ENCODE measurements at regions not wholly inside any gene's neighbourhood (a gene's known extent, or its start where the extent isn't known, plus 50 kb on each side); places are given as distances from the start of the nearest gene placed in this dataset.

DNA sequence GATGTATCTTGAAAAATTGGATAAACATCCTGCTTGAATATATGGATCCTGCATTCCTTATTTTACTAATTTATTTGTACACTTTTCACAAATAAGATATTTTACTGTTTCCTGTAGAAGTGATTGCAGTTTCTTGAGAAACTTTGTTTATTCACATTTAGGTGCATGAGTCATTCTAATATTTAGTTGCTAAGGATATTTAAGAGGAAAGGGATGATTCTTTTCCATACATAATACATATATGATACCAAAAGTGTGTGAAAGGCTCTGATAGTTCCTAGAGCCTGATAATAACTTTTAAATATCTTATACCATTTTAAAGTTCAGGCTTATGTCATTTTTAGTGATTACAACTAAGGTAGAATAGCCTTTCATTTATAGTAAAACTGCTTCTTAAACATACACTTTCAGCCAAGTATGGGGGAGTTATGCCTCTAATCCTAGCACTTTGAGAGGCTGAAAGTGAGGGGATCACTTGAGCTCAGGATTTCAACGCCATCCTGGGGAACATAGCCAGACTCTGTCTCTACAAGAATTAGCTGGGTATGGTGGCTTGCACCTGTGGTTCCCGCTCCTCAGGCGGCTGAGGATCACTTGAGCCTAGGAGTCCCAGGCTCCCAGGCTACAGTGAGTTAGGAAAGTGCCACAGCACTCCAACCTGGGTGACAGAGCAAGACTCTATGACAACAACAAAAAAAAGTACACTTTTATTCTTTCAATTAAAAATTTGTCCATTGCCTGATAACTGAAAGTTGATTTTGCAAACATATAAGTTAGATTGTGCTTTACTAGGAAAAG lies 262.6 kb upstream of the LRIG3 start:
- TF ChIP-seq, protein P1, sequence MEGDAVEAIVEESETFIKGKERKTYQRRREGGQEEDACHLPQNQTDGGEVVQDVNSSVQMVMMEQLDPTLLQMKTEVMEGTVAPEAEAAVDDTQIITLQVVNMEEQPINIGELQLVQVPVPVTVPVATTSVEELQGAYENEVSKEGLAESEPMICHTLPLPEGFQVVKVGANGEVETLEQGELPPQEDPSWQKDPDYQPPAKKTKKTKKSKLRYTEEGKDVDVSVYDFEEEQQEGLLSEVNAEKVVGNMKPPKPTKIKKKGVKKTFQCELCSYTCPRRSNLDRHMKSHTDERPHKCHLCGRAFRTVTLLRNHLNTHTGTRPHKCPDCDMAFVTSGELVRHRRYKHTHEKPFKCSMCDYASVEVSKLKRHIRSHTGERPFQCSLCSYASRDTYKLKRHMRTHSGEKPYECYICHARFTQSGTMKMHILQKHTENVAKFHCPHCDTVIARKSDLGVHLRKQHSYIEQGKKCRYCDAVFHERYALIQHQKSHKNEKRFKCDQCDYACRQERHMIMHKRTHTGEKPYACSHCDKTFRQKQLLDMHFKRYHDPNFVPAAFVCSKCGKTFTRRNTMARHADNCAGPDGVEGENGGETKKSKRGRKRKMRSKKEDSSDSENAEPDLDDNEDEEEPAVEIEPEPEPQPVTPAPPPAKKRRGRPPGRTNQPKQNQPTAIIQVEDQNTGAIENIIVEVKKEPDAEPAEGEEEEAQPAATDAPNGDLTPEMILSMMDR (IDR thresholded peaks at IDR 0.05): no peak
- TF ChIP-seq POLR2A (IDR thresholded peaks at IDR 0.05): no peak

Measured in right lobe of liver (tissue), 4 donors.